ENCODE measurements at regions not wholly inside any gene's neighbourhood (a gene's known extent, or its start where the extent isn't known, plus 50 kb on each side); places are given as distances from the start of the nearest gene placed in this dataset.

DNA sequence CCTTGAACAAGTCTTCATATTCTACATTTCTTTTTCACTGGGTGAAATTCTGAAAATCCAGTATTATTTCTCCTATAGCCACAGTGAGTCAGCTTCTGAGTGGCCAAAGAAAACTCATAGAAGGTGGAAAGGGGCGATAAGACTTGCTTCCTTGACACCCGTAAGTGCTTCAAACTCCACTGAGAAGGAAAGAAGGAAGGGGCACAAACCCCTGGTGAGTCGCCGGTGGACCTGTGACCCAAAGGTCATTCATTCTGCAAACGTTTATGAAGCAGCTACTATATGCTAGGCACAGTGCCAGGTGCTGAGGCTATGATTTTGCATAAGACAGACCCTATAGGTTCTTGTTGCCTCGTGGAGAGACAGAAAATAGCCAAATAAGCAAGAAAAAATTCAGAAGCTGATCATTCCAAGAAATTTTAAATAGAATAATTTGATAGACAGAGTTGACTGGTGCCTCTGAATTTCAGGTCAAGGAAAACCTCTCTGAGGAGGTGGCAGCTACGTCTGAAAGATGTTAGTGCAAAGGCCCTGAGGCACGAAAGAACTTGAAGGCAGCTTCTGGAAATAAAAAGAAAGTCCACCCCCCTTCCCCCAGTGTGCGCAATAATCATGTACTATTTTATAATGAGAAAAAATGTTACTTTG is 118.2 kb downstream of the CD24 start (continued):
- TF ChIP-seq, protein P1, sequence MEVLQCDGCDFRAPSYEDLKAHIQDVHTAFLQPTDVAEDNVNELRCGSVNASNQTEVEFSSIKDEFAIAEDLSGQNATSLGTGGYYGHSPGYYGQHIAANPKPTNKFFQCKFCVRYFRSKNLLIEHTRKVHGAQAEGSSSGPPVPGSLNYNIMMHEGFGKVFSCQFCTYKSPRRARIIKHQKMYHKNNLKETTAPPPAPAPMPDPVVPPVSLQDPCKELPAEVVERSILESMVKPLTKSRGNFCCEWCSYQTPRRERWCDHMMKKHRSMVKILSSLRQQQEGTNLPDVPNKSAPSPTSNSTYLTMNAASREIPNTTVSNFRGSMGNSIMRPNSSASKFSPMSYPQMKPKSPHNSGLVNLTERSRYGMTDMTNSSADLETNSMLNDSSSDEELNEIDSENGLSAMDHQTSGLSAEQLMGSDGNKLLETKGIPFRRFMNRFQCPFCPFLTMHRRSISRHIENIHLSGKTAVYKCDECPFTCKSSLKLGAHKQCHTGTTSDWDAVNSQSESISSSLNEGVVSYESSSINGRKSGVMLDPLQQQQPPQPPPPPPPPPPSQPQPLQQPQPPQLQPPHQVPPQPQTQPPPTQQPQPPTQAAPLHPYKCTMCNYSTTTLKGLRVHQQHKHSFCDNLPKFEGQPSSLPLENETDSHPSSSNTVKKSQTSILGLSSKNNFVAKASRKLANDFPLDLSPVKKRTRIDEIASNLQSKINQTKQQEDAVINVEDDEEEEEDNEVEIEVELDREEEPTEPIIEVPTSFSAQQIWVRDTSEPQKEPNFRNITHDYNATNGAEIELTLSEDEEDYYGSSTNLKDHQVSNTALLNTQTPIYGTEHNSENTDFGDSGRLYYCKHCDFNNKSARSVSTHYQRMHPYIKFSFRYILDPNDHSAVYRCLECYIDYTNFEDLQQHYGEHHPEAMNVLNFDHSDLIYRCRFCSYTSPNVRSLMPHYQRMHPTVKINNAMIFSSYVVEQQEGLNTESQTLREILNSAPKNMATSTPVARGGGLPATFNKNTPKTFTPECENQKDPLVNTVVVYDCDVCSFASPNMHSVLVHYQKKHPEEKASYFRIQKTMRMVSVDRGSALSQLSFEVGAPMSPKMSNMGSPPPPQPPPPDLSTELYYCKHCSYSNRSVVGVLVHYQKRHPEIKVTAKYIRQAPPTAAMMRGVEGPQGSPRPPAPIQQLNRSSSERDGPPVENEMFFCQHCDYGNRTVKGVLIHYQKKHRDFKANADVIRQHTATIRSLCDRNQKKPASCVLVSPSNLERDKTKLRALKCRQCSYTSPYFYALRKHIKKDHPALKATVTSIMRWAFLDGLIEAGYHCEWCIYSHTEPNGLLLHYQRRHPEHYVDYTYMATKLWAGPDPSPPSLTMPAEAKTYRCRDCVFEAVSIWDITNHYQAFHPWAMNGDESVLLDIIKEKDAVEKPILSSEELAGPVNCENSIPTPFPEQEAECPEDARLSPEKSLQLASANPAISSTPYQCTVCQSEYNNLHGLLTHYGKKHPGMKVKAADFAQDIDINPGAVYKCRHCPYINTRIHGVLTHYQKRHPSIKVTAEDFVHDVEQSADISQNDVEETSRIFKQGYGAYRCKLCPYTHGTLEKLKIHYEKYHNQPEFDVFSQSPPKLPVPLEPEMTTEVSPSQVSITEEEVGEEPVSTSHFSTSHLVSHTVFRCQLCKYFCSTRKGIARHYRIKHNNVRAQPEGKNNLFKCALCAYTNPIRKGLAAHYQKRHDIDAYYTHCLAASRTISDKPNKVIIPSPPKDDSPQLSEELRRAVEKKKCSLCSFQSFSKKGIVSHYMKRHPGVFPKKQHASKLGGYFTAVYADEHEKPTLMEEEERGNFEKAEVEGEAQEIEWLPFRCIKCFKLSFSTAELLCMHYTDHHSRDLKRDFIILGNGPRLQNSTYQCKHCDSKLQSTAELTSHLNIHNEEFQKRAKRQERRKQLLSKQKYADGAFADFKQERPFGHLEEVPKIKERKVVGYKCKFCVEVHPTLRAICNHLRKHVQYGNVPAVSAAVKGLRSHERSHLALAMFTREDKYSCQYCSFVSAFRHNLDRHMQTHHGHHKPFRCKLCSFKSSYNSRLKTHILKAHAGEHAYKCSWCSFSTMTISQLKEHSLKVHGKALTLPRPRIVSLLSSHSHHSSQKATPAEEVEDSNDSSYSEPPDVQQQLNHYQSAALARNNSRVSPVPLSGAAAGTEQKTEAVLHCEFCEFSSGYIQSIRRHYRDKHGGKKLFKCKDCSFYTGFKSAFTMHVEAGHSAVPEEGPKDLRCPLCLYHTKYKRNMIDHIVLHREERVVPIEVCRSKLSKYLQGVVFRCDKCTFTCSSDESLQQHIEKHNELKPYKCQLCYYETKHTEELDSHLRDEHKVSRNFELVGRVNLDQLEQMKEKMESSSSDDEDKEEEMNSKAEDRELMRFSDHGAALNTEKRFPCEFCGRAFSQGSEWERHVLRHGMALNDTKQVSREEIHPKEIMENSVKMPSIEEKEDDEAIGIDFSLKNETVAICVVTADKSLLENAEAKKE (CRISPR knock-in tag; IDR thresholded peaks at IDR 0.05), result no peak
- no peak for TF ChIP-seq NANOG (IDR thresholded peaks at IDR 0.05; ENCODE audit: borderline replicate concordance)
- no peak for TF ChIP-seq CREB1 (CRISPR knock-in tag; IDR thresholded peaks at IDR 0.05; ENCODE audit: low read depth)
- no peak for TF ChIP-seq JUNB (IDR thresholded peaks at IDR 0.05; ENCODE audit: unreplicated experiment)
- no peak for TF ChIP-seq EZH2 (IDR thresholded peaks at IDR 0.05; ENCODE audit: low read depth, unreplicated experiment)
- no peak for TF ChIP-seq ZNF331 (CRISPR knock-in tag; IDR thresholded peaks at IDR 0.05; ENCODE audit: low read depth)
- no peak for TF ChIP-seq ZNF114 (CRISPR knock-in tag; IDR thresholded peaks at IDR 0.05)

DNA sequence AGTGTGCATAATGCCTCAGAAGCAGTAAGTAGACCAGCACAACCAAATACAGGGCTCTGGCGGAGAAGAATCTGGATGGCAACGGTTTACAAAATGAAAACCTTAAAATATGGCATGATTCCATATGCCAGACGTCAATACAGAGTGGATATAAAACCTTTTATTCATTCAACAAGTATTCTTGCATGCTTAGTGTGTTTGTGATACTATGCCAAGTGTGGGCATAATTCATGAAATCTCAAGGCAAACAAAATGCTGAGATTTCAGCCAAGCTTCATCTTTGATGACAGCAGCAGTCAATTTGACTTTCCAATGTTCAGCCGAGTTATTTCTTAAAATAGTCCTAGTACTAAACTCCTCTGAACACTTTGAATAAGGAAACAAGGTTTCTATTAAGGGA is 119.4 kb downstream of the CD24 start:
- Histone ChIP-seq H3K4me3 (no peak overlapping the region), H4K20me1 (replicated peaks; ENCODE audit: insufficient read depth) (no peaks in the 10 kb centered on the region), H3F3A (replicated peaks; ENCODE audit: low read depth) (no peaks in the 10 kb centered on the region), H3K36me3 (ENCODE audit: insufficient read depth) (no peaks in the 10 kb centered on the region; the same call in 1 of the 2 replicates), H3K9me2 (ENCODE audit: insufficient read depth) (no peaks in the 10 kb centered on the region), H3K27ac (ENCODE audit: low read depth) (no peak overlapping the region), H3K27me3 (ENCODE audit: insufficient read depth) (no peaks in the 10 kb centered on the region), H3K4me2 (no peak overlapping the region), H2AFZ (no peak overlapping the region), H3K4me1 (ENCODE audit: insufficient read depth) (no peaks in the 10 kb centered on the region), H3K79me2 (replicated peaks; ENCODE audit: insufficient read depth) (no peaks in the 10 kb centered on the region)
- Mint-ChIP-seq H3K4me1 (no peaks in the 10 kb centered on the region), H3K36me3 (ENCODE audit: low read depth) (peaks cover 31% of the 10 kb centered on the region), H3K4me3 (no peak overlapping the region), H3K27me3 (ENCODE audit: insufficient read depth, low read depth, poor library complexity) (peaks cover 6% of the 10 kb centered on the region), H3K27ac (no peak overlapping the region), H3K9me3 (peaks cover 44% of the 10 kb centered on the region)
- ATAC-seq (no peak), DNase-seq (ENCODE audit: low spot score) (no peak)
- TF ChIP-seq EZH2phosphoT487 (IDR thresholded peaks at IDR 0.05; ENCODE audit: unreplicated experiment), result no peak
- TF ChIP-seq, protein P2, sequence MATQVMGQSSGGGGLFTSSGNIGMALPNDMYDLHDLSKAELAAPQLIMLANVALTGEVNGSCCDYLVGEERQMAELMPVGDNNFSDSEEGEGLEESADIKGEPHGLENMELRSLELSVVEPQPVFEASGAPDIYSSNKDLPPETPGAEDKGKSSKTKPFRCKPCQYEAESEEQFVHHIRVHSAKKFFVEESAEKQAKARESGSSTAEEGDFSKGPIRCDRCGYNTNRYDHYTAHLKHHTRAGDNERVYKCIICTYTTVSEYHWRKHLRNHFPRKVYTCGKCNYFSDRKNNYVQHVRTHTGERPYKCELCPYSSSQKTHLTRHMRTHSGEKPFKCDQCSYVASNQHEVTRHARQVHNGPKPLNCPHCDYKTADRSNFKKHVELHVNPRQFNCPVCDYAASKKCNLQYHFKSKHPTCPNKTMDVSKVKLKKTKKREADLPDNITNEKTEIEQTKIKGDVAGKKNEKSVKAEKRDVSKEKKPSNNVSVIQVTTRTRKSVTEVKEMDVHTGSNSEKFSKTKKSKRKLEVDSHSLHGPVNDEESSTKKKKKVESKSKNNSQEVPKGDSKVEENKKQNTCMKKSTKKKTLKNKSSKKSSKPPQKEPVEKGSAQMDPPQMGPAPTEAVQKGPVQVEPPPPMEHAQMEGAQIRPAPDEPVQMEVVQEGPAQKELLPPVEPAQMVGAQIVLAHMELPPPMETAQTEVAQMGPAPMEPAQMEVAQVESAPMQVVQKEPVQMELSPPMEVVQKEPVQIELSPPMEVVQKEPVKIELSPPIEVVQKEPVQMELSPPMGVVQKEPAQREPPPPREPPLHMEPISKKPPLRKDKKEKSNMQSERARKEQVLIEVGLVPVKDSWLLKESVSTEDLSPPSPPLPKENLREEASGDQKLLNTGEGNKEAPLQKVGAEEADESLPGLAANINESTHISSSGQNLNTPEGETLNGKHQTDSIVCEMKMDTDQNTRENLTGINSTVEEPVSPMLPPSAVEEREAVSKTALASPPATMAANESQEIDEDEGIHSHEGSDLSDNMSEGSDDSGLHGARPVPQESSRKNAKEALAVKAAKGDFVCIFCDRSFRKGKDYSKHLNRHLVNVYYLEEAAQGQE (IDR thresholded peaks at IDR 0.05; ENCODE audit: unreplicated experiment), result no peak

Data from GM23338 (cell line).